ENCODE measurements at regions not wholly inside any gene's neighbourhood (a gene's known extent, or its start where the extent isn't known, plus 50 kb on each side); places are given as distances from the start of the nearest gene placed in this dataset.

DNA sequence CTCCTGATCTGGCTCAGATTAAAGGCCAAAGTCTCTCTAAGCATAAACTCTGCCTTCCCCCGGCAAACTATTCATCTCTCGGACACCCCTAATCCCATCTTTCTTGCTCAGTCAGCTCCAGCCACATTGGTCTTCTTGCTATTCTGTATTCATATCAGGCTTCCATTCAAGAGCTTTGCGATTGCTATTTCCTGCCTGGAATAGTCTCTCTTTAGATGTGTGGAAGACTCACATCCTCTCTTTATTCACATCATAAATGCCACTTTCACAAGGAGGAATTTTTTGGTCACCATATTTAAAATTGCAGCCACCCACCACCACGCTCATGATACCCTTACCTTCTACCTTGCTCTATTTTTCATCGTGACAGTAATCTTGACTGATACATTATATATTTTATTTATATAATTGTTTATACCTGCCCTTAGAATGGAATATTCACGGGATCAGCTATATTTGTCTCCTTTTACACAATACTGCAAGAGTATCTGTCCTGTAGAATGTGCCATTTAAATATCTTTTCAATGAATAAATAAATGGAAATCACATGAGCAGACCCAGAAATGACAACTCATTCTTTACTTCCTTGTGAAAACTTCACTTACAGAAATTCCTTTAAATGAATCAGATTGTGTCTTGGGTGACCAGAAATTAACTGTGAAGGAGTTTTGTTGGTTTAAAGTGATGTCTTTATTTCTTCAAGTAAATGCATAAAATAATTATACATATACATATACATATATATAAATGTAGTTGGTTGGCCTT is 780.6 kb upstream of the FLRT2 start:
- TF ChIP-seq TAF1 (IDR thresholded peaks at IDR 0.05; ENCODE audit: borderline replicate concordance, insufficient read depth, low read length) = no peak
- TF ChIP-seq POLR2AphosphoS5 (IDR thresholded peaks at IDR 0.05; ENCODE audit: low read depth, low read length) = no peak
- TF ChIP-seq, protein P1, sequence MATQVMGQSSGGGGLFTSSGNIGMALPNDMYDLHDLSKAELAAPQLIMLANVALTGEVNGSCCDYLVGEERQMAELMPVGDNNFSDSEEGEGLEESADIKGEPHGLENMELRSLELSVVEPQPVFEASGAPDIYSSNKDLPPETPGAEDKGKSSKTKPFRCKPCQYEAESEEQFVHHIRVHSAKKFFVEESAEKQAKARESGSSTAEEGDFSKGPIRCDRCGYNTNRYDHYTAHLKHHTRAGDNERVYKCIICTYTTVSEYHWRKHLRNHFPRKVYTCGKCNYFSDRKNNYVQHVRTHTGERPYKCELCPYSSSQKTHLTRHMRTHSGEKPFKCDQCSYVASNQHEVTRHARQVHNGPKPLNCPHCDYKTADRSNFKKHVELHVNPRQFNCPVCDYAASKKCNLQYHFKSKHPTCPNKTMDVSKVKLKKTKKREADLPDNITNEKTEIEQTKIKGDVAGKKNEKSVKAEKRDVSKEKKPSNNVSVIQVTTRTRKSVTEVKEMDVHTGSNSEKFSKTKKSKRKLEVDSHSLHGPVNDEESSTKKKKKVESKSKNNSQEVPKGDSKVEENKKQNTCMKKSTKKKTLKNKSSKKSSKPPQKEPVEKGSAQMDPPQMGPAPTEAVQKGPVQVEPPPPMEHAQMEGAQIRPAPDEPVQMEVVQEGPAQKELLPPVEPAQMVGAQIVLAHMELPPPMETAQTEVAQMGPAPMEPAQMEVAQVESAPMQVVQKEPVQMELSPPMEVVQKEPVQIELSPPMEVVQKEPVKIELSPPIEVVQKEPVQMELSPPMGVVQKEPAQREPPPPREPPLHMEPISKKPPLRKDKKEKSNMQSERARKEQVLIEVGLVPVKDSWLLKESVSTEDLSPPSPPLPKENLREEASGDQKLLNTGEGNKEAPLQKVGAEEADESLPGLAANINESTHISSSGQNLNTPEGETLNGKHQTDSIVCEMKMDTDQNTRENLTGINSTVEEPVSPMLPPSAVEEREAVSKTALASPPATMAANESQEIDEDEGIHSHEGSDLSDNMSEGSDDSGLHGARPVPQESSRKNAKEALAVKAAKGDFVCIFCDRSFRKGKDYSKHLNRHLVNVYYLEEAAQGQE (IDR thresholded peaks at IDR 0.05; ENCODE audit: insufficient read depth in 1 of 2, low read depth in 2 of 2, low read length in 2 of 2) = no peak
- no peak for TF ChIP-seq SIN3A (IDR thresholded peaks at IDR 0.05; ENCODE audit: borderline replicate concordance, insufficient read depth, low read length)
- TF ChIP-seq FOXP2 (optimal IDR thresholded peaks at IDR 0.05; ENCODE audit: borderline replicate concordance, extremely low read depth, extremely low read length, insufficient read depth) = no peak

DNA sequence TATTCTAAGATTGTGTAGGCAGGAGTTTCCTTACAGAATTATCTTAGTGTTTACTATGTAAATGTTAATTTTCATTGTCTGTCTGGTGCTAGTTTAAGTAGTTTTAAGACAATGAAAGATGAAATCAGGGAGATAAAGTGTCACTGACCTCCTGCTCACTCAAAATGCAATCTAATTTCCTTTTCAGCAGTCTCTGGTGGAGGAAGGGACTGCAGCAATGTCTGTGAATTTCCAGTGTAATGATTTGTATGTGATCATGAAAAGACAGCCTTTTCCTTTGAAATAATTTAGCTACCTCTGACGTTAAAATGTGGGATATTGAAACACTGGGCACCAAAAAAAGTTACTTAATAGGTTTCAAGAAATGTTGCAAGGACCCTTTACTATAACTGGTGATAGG is 779.7 kb upstream of the FLRT2 start:
- TF ChIP-seq SIN3A (IDR thresholded peaks at IDR 0.05; ENCODE audit: borderline replicate concordance, insufficient read depth, low read length) (no peak), POLR2AphosphoS5 (IDR thresholded peaks at IDR 0.05; ENCODE audit: low read depth, low read length) (no peak), TAF1 (IDR thresholded peaks at IDR 0.05; ENCODE audit: borderline replicate concordance, insufficient read depth, low read length) (no peak), FOXP2 (optimal IDR thresholded peaks at IDR 0.05; ENCODE audit: borderline replicate concordance, extremely low read depth, extremely low read length, insufficient read depth) (no peak)
- TF ChIP-seq, protein P1 (IDR thresholded peaks at IDR 0.05; ENCODE audit: insufficient read depth in 1 of 2, low read depth in 2 of 2, low read length in 2 of 2) = no peak

DNA sequence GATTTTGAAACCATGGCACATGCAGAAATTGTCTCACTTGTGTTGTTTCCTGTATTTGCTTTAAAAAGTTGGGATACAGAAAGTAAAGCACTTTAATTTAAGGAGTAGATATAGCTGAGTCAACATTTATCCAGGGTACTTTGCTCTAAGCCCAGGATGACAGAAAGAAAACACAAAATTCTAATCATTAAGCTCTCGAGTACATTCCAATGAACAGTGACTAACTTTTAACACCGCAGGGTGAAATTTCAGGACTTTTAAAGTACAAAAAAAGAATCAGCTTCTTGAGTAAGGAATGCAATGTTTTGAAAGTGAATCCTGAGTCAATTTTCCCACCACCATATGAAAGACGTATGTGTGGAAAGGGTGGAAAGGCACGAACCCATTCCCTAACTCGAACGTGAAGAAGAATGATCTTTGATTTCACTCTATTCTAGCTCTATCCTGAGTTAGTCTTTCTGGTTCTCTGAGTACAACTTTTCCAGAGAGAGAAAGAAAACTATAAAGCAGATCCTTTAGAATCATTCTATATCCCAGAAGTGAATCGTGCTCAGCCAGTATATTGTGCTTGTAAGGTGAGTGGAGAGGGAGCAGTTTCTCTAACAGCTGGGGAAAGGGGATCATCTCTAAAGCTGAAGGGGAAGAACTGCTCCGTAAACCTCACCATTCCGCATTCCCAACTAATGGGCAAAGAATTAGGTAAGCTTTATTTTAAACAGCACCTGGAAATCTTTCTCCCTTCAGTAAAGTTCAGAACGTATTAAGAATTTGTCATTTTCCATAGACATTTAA is 779.0 kb upstream of the FLRT2 start:
- TF ChIP-seq POLR2AphosphoS5 (IDR thresholded peaks at IDR 0.05; ENCODE audit: low read depth, low read length) (no peak), FOXP2 (optimal IDR thresholded peaks at IDR 0.05; ENCODE audit: borderline replicate concordance, extremely low read depth, extremely low read length, insufficient read depth) (no peak), TAF1 (IDR thresholded peaks at IDR 0.05; ENCODE audit: borderline replicate concordance, insufficient read depth, low read length) (no peak), SIN3A (IDR thresholded peaks at IDR 0.05; ENCODE audit: borderline replicate concordance, insufficient read depth, low read length) (no peak)
- TF ChIP-seq, protein P1 (IDR thresholded peaks at IDR 0.05; ENCODE audit: insufficient read depth in 1 of 2, low read depth in 2 of 2, low read length in 2 of 2) = no peak

DNA sequence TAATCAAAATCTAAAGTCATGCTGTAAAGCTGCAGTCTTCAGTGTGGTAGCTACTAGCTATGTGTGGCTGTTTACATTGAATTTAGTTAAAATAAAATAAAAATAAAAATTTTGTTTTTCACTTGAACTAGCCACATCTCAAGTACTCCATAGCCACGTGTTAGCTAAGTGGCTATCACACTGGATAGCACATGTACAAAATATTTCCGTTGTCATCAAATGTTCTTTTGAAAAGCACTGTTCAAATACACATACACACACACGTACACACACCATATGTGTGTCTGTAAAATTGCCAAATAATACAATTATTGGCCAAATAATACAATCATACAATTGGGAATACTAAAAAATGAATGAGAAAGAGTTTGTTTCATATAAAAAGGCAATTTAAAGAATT is 778.2 kb upstream of the FLRT2 start:
- no peak for TF ChIP-seq SIN3A (IDR thresholded peaks at IDR 0.05; ENCODE audit: borderline replicate concordance, insufficient read depth, low read length)
- no peak for TF ChIP-seq TAF1 (IDR thresholded peaks at IDR 0.05; ENCODE audit: borderline replicate concordance, insufficient read depth, low read length)
- no peak for TF ChIP-seq FOXP2 (optimal IDR thresholded peaks at IDR 0.05; ENCODE audit: borderline replicate concordance, extremely low read depth, extremely low read length, insufficient read depth)
- TF ChIP-seq, protein P1 (IDR thresholded peaks at IDR 0.05; ENCODE audit: insufficient read depth in 1 of 2, low read depth in 2 of 2, low read length in 2 of 2) = no peak
- TF ChIP-seq POLR2AphosphoS5 (IDR thresholded peaks at IDR 0.05; ENCODE audit: low read depth, low read length) = no peak
